GM19397 (cell line): ENCODE measurements at regions not wholly inside any gene's neighbourhood (a gene's known extent, or its start where the extent isn't known, plus 50 kb on each side); places are given as distances from the start of the nearest gene placed in this dataset.
"Not testable (repeated sequence)": the region's sequence is repeated elsewhere in the genome, so short reads cannot be mapped to it uniquely, and the experiment has no call there.

ENCODE experiments used
- ATAC-seq: cut with Tn5 transposase; IDR thresholded peaks from one replicate; pipeline ENCODE4 v1.9.1; 2021; ENCODE audit warnings: mild to moderate bottlenecking, moderate library complexity; ENCODE audit not compliant: unreplicated experiment

DNA sequence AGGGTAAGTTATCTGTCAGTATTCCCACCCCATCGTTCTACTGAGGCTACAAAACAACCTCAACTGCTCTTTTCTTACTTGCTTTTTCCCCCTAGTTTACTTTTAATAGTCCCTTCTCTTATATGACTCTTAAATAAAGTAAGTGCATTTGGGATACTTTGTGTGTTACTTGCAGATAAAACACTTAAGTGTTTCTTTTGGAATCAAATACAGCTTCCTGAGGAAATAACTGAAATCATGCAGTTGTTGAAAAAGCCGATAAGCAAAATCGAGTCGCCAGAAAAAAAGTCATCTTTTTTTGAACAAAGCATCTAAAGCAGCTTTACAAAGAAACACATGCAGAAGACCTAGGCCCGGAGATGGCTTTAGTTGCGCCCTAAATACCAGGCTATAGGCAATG is 53.5 kb upstream of the EPB41L4A start:
- no peak for ATAC-seq

DNA sequence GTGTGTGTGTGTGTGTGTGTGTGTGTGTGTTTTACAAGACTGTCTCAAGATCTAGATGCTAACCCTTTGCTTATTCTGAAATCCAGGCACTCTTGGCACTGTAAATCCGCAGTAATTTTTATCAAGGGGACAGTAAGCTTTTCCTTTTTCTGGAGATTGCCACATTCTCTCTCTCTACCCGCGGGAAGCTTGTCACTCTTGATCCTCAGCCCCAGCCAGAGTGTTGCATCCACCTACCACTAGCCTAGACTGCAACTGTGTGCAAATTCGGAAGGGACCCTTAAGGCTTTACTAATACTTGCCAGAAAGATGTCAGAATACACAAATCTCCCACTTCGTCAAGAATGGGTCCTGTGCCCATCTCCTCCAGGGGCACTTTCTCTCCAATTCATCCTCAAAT is 54.9 kb upstream of the EPB41L4A start:
- ATAC-seq: no peak

DNA sequence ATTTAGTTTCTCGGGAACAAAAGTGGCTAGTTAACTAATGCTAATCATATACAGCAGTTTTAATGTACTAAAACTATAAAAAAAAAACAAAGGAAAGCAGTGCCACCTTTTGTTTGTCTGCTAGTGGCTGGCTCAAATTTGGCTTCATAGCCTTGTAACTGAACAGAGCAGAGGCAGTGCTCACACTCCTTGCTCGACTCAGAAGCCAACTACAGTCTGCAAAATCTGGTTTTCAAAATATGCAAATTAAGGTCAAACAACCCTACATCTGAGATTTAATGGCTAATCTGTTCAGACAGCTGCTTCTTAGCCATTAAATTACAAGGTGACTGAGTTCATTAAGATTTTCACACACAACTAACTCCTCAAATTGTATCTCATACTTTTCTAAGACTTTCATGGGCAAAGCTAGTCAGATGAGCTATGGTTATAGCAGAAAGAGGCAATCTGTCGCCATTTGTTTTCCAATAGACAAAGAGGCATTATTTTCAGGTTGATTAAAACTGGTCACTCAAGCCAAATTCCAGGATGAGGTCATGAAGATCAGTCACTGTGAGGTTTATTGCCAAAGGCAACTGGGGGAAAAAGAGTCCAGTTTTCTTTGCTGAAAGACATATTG is 56.8 kb upstream of the EPB41L4A start:
- no peak for ATAC-seq

DNA sequence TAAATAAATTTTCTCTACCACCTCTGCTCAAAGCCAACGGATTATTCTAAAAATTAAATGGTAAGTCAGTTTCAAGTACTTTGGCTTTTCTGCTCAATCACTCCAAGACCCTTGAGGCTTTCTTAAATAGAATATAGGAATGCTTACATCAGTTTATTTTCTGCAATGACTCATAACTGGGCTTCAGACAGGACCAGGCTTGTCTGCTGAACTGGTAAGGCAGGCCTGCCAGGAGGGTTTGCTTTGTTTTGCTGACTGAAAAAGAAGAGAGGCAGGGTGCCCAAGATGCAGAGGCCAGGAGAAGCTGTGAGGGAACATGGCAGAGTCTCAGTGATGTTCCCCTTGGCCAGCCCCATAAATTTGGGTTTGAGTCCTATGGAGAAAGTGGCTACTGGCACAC is 60.3 kb upstream of the EPB41L4A start:
- no peak for ATAC-seq

DNA sequence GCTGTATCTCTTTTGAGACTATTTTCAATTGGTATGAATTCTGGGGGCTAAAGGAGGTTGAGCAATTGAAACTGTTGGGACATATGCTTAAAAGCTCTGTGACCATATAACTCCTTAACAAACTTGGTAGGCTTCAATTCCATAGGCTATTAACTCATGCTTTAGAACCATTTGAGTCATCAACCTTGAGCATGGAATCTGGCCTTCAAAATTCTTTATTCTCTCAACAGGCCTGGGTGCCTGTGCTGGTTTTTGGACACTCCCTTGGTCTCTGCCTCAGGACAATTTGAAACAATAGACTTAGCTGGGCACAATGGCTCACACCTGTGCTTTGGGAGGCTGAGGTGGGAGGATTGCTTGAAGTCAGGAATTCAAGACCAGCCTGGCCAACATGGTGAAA is 61.4 kb upstream of the EPB41L4A start:
- ATAC-seq: no peak

DNA sequence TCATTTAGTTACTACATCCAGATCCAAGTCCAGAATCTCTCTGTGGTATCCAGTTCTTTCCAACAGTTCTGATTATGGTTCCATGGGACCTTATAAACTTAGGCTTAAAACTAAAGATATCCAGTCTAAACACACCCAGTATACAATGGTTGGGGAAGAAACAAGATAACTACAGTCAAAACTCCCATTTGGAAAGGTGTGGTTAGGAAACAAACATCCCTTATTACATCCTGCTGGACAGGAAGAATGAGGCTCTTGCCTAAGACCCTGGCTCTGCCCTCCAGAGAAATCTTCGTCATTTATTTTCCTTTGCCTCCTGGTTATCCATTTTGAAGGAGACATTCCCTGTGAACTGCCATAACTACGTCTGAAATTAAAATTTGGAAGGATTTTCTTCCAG is 64.6 kb upstream of the EPB41L4A start:
- no peak for ATAC-seq

DNA sequence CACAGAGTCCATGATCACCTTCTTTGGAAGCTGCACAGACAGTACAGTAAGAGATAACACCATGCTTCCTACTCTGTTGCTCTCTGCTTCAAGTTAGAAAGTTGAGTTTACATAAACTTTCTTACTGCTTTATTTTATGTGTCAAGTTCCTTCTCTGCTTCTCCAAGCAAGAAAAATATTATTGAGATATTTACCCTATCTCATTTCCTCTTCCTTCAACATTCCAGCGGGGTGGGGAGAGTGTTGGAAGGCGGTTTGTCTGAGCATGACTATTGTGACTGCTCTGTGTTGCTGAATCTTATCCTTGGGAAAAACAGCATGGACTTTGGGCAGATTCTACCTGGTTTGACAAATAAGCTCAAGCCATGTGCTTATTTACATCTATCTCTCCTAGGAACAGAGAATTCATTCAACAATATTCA is 66.9 kb upstream of the EPB41L4A start:
- no peak for ATAC-seq

DNA sequence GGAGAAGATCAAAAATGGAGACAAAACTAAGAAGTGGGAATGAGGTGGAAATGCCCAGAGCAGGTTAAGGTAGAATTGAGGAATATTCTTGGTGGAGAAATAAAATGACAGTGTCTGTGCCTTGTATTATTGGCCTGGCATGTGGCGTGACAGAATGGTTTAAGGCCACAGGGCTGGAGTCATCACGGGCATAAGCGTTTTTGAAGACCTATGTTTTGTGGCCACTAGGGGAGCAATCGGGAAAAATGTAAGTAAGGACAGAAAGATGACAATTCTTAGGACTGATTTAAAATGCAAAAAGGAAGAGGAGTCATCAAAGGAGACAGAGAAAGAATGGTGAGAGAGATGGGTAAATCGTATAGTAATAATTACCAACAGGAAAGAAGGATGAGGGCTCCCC is 72.2 kb upstream of the EPB41L4A start:
- ATAC-seq: no peak

DNA sequence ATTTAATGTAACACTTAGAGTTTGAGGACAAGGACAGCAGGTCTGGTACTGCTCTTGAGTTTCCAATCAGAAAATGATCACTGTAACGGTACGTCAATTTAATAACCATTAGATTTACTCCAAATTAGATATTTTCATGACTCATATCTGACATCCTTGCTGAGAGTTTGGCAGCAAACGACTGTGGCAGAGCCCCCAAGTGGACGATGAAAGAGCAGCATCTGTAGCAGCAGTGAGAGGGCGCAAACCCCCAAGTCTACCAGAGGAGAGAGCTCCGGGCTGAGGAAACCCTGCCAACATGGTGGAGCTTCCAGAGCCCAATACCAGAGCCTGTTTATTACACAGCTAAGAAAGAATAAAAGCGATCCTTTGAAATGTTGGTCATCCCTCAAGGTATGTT is 73.2 kb upstream of the EPB41L4A start:
- peak; percentile 95 for ATAC-seq

DNA sequence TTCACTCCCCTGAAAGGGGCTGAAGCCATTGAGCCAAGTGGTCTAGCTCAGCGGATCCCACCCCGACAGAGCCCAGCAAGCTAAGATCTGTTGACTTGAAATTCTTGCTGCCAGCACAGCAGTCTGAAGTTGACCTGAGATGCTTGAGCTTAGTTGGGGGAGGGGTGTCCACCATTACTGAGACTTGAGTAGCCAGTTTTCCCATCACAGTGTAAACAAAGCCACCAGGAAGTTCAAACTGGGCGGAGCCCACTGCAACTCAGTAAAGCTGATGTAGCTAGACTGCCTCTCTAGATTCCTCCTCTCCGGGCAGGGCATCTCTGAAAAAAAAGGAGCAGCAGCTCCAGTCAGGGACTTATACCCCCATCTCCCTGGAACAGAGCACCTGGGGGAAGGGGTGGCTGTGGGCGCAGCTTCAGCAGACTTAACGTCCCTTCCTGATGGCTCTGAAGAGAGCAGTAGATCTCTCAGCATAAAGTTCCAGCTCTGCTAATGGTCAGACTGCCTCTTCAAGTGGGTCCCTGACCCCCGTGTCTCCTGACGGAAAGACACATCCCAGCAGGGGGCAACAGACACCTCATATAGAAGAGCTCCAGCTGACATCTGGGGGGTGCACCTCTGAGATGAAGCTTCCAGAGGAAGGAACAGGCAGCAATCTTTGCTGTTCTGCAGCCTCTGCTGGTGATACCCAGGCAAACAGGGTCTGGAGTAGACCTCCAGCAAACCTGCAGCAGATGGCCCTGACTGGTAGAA is 84.8 kb upstream of the EPB41L4A start:
- ATAC-seq: not testable (repeated sequence)

DNA sequence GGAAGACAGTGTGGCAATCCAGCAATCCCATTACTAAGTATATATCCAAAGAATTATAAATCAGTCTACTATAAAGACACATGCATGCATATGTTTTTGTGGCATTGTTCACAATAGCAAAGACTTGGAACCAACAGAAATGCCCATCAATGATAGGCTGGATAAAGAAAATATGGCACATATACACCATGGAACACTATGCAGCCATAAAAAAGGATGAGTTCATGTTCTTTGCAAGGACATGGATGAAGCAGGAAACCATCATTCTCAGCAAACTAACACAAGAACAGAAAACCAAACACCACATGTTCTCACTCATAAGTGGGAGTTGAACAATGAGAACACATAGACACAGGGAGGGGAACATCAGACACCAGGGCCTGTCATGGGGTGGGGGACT is 90.0 kb upstream of the EPB41L4A start:
- ATAC-seq: not testable (repeated sequence)

DNA sequence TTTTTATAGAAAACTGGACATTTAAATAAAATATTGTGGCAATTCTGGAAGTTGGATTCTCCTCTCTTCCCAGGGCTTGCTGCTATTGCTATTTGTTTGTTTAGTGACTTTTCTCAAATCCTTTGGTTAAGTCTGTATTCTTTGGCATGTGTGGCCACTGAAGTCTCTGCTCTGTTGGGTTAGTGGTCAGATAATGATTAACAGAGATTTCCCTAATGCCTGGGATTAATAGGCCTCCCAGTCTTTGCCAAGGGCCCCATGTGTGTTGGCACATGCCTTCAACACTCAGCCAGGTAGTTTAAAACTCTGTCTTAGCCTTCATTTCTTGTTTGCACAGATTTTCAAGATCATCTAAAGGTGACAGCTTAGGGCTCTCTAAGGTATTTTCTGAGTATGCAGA is 92.8 kb upstream of the EPB41L4A start:
- ATAC-seq: no peak

DNA sequence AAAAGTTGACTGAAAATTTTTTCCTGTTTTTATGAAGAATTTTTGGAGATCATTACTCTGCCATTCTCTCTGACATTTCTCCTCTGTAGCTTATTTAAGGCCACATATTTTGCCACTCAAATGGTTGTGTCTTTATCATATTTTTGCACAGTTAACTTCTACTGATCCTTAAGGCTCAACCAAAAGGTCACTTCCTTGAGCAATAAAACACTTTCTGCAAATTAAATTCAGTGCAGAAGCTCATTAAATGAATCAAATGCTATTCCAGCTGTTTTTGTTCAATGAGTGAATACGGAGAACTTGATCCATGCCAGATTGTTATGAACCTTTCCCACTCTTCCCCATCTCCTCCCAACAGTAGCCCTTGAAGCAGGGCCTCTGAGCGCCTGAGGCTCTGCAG is 93.8 kb upstream of the EPB41L4A start:
- ATAC-seq: no peak

DNA sequence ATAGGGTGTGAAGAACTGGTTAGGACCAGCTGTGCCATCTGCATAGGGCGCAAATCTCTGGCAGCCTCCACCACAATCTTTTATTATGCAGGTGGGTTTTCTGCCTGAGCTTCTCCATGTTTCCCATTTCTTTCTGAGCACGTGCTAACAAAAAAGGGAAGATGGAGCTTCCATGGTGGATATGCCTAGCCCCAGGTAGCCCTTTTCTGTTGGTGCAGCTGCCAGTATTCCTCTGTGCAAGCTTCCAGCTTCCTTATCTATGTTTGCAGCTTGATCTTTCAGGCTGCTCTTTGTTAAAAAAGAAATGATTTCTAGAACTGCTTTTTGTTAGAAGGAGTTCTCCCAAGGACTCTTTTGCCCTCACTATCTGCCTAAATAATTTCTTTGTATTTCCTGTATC is 95.0 kb upstream of the EPB41L4A start:
- ATAC-seq: no peak

DNA sequence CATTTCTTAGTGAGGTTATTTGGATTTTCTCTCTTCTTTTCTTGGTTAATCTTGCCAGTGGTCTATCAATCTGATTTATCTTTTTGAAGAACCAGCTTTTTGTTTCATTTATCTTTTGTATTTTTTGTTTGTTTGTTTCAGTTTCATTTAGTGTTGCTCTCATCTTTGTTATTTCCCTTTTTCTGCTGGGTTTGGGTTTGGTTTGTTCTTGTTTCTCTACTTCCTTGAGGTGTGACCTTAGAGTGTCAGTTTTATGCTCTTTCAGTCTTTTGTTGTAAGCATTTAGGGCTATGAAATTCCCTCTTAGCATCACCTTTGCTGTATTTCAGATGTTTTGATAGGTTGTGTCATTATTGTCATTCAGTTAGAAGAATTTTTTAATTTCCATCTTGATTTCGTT is 101.4 kb upstream of the EPB41L4A start:
- ATAC-seq: not testable (repeated sequence)

DNA sequence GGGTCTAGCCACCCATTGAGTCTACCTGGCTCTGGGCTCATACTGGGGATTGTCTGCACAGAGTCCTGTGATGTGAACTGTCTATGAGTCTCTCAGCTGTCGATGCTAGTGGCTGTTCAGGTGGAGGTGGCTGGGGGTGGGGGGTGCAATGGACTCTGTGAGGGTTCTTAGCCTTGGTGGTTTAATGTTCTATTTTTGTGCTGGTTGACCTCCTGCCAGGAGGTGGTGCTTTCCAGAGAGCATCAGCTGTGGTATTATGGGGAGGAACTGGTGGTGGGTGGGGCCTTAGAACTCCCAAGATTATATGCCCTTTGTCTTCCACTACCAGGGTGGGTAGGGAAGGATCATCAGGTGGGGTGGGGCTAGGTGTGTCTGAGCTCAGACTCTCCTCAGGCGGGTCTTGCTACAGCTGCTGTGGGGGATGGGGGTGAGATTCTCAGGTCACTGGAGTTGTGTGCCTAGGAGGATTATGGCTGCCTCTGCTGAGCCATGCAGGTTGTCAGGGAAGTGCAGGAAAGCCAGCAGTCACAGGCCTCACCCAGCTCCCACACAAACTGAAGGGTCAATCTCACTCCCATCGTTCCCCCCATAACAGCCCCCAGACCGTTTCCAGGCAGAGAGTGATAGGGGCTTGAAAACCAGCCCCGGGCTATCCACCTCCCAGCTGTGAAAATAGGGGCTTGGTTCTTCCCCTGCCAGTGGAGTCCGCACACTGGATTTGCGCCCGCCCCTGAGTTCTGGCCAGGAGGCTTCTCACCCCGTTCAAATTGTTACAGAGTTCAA is 104.0 kb upstream of the EPB41L4A start:
- ATAC-seq: peak; percentile 69

DNA sequence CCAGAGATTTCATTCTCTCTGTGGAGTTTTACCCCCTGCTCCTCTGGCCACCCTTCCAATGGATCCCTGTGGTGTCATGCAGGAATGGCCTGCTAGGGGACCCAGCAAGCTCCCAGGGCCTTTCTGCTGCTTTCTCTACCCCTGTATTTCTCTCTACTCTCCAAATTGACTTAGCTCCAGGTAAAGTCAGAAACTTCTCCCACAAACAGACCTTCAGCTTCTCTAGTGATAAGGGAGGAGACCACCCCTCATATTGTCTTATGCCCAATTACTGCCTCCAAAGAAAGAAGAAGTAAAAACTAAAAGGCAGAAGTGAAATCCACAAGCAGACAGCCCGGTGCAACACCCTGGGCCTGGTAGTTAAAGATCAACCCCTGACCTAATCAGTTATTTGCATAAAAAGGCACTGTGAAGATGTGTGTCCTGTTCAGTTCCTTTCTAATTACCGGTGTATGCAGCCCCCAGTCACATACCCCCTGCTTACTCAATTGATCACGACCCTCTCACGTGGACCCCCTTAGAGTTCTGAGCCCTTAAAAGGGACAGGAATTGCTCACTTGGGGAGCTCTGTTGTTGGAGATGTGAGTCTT is 104.7 kb upstream of the EPB41L4A start:
- peak; percentile 56 for ATAC-seq

DNA sequence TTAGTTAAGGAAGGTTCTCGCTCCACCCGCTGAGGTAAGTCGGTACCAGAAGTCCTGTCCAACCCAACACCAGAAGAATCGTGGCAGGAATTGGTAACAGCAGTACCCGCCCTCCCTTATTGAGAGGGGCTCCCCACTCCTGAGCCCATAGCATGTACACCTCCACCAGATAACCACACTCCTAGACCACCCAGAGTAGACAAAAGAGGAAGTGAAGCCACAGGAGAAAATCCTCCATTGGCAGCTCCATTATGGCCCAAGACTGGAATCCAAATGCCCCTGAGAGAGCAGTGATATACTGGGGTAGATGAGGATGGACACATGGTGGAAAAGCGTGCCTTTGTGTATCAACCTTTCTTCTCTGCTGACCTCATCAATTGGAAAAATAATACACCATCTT is 106.1 kb upstream of the EPB41L4A start:
- no peak for ATAC-seq

DNA sequence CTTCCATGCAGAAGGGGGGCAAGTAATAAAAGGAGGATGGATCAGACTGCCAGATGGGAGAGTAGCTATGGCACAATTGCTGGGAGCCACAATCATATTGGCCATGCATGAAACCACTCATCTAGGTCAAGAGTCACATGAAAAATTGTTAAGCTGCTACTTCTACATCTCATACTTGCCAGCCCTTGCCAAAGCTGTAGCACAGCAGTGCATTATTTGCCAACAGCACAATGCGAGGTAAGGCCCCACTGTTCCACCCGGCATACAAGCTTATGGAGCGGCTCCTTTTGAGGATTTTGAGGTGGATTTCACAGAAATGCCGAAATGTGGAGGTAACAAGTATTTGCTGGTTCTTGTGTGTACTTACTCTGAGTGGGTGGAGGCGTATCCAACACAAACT is 109.9 kb upstream of the EPB41L4A start:
- ATAC-seq: no peak

DNA sequence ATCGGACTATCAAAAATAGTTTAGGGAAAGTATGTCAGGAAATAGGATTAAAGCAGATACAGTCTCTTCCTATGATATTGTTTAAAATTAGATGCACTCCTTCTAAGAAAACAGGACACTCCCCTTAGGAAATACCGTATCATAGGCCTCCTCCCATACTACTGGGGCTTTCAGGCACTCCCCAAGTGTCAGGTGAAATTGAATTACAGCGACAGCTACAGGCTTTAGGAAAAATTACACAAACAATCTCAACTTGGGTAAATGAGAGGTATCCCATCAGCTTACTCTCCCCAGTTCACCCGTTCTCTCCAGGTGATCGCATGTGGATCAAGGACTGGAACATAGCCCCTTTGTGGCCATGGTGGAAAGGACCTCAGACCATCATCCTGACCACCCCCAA is 110.4 kb upstream of the EPB41L4A start:
- ATAC-seq: no peak

DNA sequence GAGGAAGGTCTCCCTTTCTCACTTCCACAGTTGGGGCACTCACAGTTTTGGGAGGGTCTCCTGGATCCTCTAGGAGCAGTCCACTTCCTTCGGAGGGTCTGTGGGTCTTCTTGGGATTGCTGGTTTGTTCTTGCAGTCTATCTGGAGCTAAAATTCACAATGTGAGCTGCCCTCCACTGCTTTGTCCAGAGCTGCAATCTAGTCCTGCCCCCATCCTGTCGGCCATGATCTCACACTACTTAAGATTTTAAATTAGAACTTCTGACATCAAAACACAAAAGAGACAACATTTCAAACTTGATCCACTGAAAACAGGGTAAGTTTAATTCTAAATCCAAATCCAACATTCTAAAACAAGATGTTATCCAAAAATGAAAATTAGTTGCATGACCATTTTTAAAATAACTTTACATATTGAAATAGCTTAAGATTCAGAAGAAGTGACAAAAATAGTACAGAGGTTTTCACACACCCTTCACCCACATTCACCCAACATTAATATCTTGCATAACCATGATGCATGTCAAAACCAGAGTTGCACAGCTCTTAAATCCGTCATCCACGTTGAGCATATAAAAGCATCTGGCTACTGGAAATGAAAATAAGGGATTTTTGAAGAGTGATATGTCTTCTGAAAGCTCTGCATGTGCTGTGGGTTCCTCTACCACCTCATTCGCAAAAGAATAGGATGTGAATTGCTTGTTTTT is 113.7 kb upstream of the EPB41L4A start:
- no peak for ATAC-seq
